NCI-H2227 treated with DMSO at 0.1 percent for 48 hours (cell line): ENCODE measurements at regions not wholly inside any gene's neighbourhood (a gene's known extent, or its start where the extent isn't known, plus 50 kb on each side); places are given as distances from the start of the nearest gene placed in this dataset.
"Not testable (repeated sequence)": the region's sequence is repeated elsewhere in the genome, so short reads cannot be mapped to it uniquely, and the experiment has no call there.

Source experiments
- DNase-seq: peaks from one replicate; lab custom pipeline; 2025; lab: John Stamatoyannopoulos, UW

- no peak for DNase-seq
Observed at GRCh38 chr22:48835857-48836672, 991.6 kb downstream of the BRD1 start.

GRCh38 chr22:48835364-48835763, 992.3 kb downstream of the BRD1 start:
- no peak for DNase-seq

GRCh38 chr22:48834404-48834803, 993.3 kb downstream of the BRD1 start:
- DNase-seq: no peak

- no peak for DNase-seq
Observed at GRCh38 chr22:48832592-48832991, 995.1 kb downstream of the BRD1 start.

- DNase-seq: no peak
Observed at GRCh38 chr22:48829908-48830307, 997.8 kb downstream of the BRD1 start.

- no peak for DNase-seq
Observed at GRCh38 chr22:48828688-48829087, 999.0 kb downstream of the BRD1 start.

- no peak for DNase-seq
Observed at GRCh38 chr22:48827904-48828555, 999.6 kb downstream of the BRD1 start.

- no peak for DNase-seq
Observed at GRCh38 chr22:48827268-48827846, 1000.3 kb downstream of the BRD1 start.

- DNase-seq: no peak
Observed at GRCh38 chr22:48826546-48826945, 1001.1 kb downstream of the BRD1 start.

GRCh38 chr22:48825802-48826520, 1001.7 kb downstream of the BRD1 start:
- DNase-seq: no peak

GRCh38 chr22:48824712-48825651, 1002.7 kb downstream of the BRD1 start:
- no peak for DNase-seq

GRCh38 chr22:48823941-48824340, 1003.7 kb downstream of the BRD1 start:
- no peak for DNase-seq

GRCh38 chr22:48822278-48823233, 1005.1 kb downstream of the BRD1 start:
- no peak for DNase-seq

- no peak for DNase-seq
Observed at GRCh38 chr22:48821727-48822126, 1005.9 kb downstream of the BRD1 start.

- DNase-seq: no peak
Observed at GRCh38 chr22:48821346-48821690, 1006.4 kb downstream of the BRD1 start.

GRCh38 chr22:48820481-48821345, 1007.0 kb downstream of the BRD1 start:
- no peak for DNase-seq

- no peak for DNase-seq
Observed at GRCh38 chr22:48819961-48820360, 1007.7 kb downstream of the BRD1 start.

- DNase-seq: no peak
Observed at GRCh38 chr22:48819232-48819631, 1008.4 kb downstream of the BRD1 start.

GRCh38 chr22:48817491-48817890, 1010.2 kb downstream of the BRD1 start:
- not testable (repeated sequence) for DNase-seq
